SK-N-SH (cell line): ENCODE measurements at regions not wholly inside any gene's neighbourhood (a gene's known extent, or its start where the extent isn't known, plus 50 kb on each side); places are given as distances from the start of the nearest gene placed in this dataset.

ENCODE experiments used
- CTCF ChIA-PET: fragments of 300-600, 350-600 bp; formaldehyde crosslinking; extraction: SDS; loops from one replicate; lab custom pipeline; 2021; lab: Yijun Ruan, JAX
- POLR2A ChIA-PET: fragments of 350-600 bp; sonication (Branson Sonifier 250); formaldehyde crosslinking; extraction: SDS; loops from one replicate; lab custom pipeline; 2020; ENCODE audit warnings: antibody characterized with exemption, inconsistent platforms; lab: Yijun Ruan, JAX
- DNase-seq: peaks from one replicate; pipeline ENCODE4 v3.0.0; 2012
- H2AFZ ChIP-seq: fragments of 200-600 bp; sonication (generic); 2 replicates; pipeline ENCODE4 v1.8.1; 2016; ENCODE audit warnings: antibody characterized with exemption, mild to moderate bottlenecking, low read depth
- H3F3A ChIP-seq: fragments of 200-600 bp; sonication (generic); replicated peaks from 2 replicates; pipeline ENCODE3; 2016; ENCODE audit warnings: antibody characterized with exemption, mild to moderate bottlenecking; ENCODE audit not compliant: insufficient read depth
- H3K27ac ChIP-seq, 2 experiments: fragments of 200-500 bp in 1 of 2; fragments of 200-600 bp in 1 of 2; sonication (Bioruptor generic) in 1 of 2; sonication (generic), shearing (Covaris generic) in 1 of 2; 2 replicates each; pipeline versions ENCODE4 v1.5.1 to v1.6.1; 2014 to 2016; ENCODE audit warnings: low read depth in 2 of 2, inconsistent platforms in 1 of 2, low read length in 1 of 2, mild to moderate bottlenecking in 1 of 2, mixed read lengths in 1 of 2
- H3K27me3 ChIP-seq: fragments of 200-600 bp; sonication (generic), shearing (Covaris generic); 2 replicates; pipeline ENCODE4 v1.6.1; 2016; ENCODE audit warnings: mixed run types; ENCODE audit not compliant: insufficient read depth
- H3K36me3 ChIP-seq, 2 experiments: fragments of 200-500 bp in 1 of 2; fragments of 200-600 bp in 1 of 2; sonication (Bioruptor generic) in 1 of 2; sonication (generic) in 1 of 2; replicated peaks in 1 of 2; 2 replicates each; pipeline versions ENCODE3 to v1.5.1; 2014 to 2016; ENCODE audit warnings: low read length in 1 of 2, mild to moderate bottlenecking in 1 of 2; ENCODE audit not compliant: insufficient read depth in 2 of 2, control insufficient read depth in 1 of 2
- H3K4me1 ChIP-seq, 2 experiments: fragments of 200-500 bp in 1 of 2; fragments of 200-600 bp in 1 of 2; sonication (Bioruptor generic) in 1 of 2; sonication (generic), shearing (Covaris generic) in 1 of 2; 2 replicates each; pipeline versions ENCODE4 v1.5.1 to v1.6.1; 2014 to 2016; ENCODE audit warnings: low read depth in 1 of 2, low read length in 1 of 2, mixed run types in 1 of 2; ENCODE audit not compliant: insufficient read depth in 2 of 2, control insufficient read depth in 1 of 2
- H3K4me2 ChIP-seq: fragments of 200-600 bp; sonication (generic), shearing (Covaris generic); 2 replicates; pipeline ENCODE4 v1.6.1; 2017; ENCODE audit warnings: mixed run types
- H3K4me3 ChIP-seq, 2 experiments: fragments of 200-500 bp in 1 of 2; fragments of 200-600 bp in 1 of 2; sonication (Bioruptor generic) in 1 of 2; sonication (generic), shearing (Covaris generic) in 1 of 2; 2 replicates each; pipeline versions ENCODE4 v1.5.1 to v1.8.1; 2014 to 2016; ENCODE audit warnings: low read depth in 2 of 2, inconsistent platforms in 1 of 2, low read length in 1 of 2, mild to moderate bottlenecking in 1 of 2, mixed read lengths in 1 of 2, moderate library complexity in 1 of 2
- H3K79me2 ChIP-seq: fragments of 200-600 bp; sonication (generic); 2 replicates; pipeline ENCODE4 v1.8.1; 2017; ENCODE audit warnings: mild to moderate bottlenecking; ENCODE audit not compliant: insufficient read depth
- H3K9ac ChIP-seq: fragments of 200-600 bp; sonication (generic); 2 replicates; pipeline ENCODE4 v1.6.1; 2017; ENCODE audit warnings: mixed run types
- H3K9me2 ChIP-seq: fragments of 200-600 bp; sonication (generic); 2 replicates; pipeline ENCODE4 v1.6.1; 2017; ENCODE audit warnings: mixed run types
- H3K9me3 ChIP-seq: fragments of 200-600 bp; sonication (generic); 2 replicates; pipeline ENCODE4 v1.6.1; 2017; ENCODE audit warnings: mixed run types, mild to moderate bottlenecking, moderate library complexity
- H4K20me1 ChIP-seq: fragments of 200-600 bp; sonication (generic); 2 replicates; pipeline ENCODE4 v1.6.1; 2017; ENCODE audit warnings: mild to moderate bottlenecking, mixed run types; ENCODE audit not compliant: insufficient read depth
- EP300 ChIP-seq, 2 experiments: IDR thresholded peaks; 2 replicates each; pipeline versions ENCODE4 v1.4.0 to v1.6.1; 2012; ENCODE audit warnings: borderline replicate concordance in 1 of 2, low read depth in 1 of 2, low read length in 1 of 2
- EZH2phosphoT487 ChIP-seq: fragments of 200-600 bp; sonication (generic); IDR thresholded peaks from 2 replicates; pipeline ENCODE4 v1.6.1; 2017; ENCODE audit warnings: low read depth, mixed run types, mild to moderate bottlenecking, antibody characterized with exemption, moderate library complexity, borderline replicate concordance
- FOXJ3 ChIP-seq: sonication (generic); formaldehyde crosslinking; IDR thresholded peaks from 2 replicates; pipeline ENCODE4 v1.5.1; 2020; ENCODE audit warnings: mild to moderate bottlenecking, missing genetic modification reagents
- FOXM1 ChIP-seq: IDR thresholded peaks from 2 replicates; pipeline ENCODE4 v1.4.0; 2012; ENCODE audit warnings: low read depth, mild to moderate bottlenecking
- GABPA ChIP-seq: IDR thresholded peaks from 2 replicates; pipeline ENCODE4 v1.4.0; 2012; ENCODE audit warnings: low read depth, mild to moderate bottlenecking
- GATA2 ChIP-seq: sonication (generic); formaldehyde crosslinking; IDR thresholded peaks from 2 replicates; pipeline ENCODE4 v1.5.0; 2020; ENCODE audit warnings: mild to moderate bottlenecking, missing genetic modification reagents
- NFIC ChIP-seq: IDR thresholded peaks from 2 replicates; pipeline ENCODE4 v1.4.0; 2012; ENCODE audit warnings: borderline replicate concordance
- RAD21 ChIP-seq: IDR thresholded peaks from 2 replicates; pipeline ENCODE4 v1.6.1; 2012; ENCODE audit warnings: mild to moderate bottlenecking, low read length
- RXRA ChIP-seq: IDR thresholded peaks from 2 replicates; pipeline ENCODE4 v1.4.0; 2012; ENCODE audit warnings: low read depth, mild to moderate bottlenecking, borderline replicate concordance
- SMC3 ChIP-seq: IDR thresholded peaks from 2 replicates; pipeline ENCODE4 v1.6.1; 2012; ENCODE audit warnings: low read depth, low read length, improper control_type of control experiment
- TCF12 ChIP-seq: IDR thresholded peaks from 2 replicates; pipeline ENCODE4 v1.4.0; 2012
- TEAD4 ChIP-seq: IDR thresholded peaks from 2 replicates; pipeline ENCODE4 v1.4.0; 2012; ENCODE audit warnings: mild to moderate bottlenecking, borderline replicate concordance; ENCODE audit not compliant: insufficient read depth
- YY1 ChIP-seq: IDR thresholded peaks from 2 replicates; pipeline ENCODE4 v1.4.0; 2012; ENCODE audit warnings: low read depth, mild to moderate bottlenecking
- WGBS: methylation state at CpG from one replicate; pipeline ENCODE4 v1.1.6; 2017; ENCODE audit warnings: low lambda C conversion rate; 5-methylcytosine and 5-hydroxymethylcytosine counted together
- TF ChIP-seq, protein P1 (sequence below): IDR thresholded peaks from 2 replicates; pipeline ENCODE4 v1.4.0; 2012; ENCODE audit warnings: low read depth
- TF ChIP-seq, protein P2 (sequence below): IDR thresholded peaks from 2 replicates; pipeline ENCODE4 v1.6.1; 2012; ENCODE audit warnings: mild to moderate bottlenecking, low read depth, low read length, moderate library complexity
- TF ChIP-seq, protein P3 (sequence below): IDR thresholded peaks from 2 replicates; pipeline ENCODE4; 2012
- TF ChIP-seq, protein P4 (sequence below): fragments of 150-350 bp; IDR thresholded peaks from 2 replicates; pipeline ENCODE4 v1.6.1; 2016; ENCODE audit warnings: mild to moderate bottlenecking, low read depth, low read length

DNA sequence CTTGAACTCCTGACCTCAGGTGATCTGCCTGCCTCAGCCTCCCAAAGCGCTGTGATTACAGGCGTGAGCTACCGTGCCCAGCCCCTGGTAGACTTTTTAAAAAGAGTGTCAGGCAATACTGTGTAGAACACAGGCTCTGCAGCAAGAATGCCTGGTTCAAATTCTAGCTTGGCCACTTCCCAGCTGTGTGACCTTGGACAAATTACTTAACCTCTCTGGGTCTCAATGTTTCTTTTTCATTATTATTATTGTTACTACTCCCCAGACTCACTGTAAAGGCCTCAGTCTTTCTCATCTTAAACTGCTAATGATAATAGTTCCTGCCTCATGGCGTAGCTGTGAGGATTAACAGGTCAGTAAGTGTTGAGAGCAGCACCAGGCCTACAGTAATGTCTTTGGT lies 114.3 kb downstream of the LITAF start:
- H3K79me2 ChIP-seq = no peaks in the 10 kb centered on the region
- CTCF ChIA-PET = interaction anchor here (1.2 kb wide), 1 partner anchor 12 kb away, joined by 3 read pairs; no protein-coding TSS in a partner anchor
- no peaks in the 10 kb centered on the region for H3K9me3 ChIP-seq
- 72% methylated on average over 4 of the region's 4 CpGs for WGBS
- DNase-seq = no peak
- H3K4me1 ChIP-seq = no peaks in the 10 kb centered on the region; a peak in 1 of 4 replicates
- no peak overlapping the region for H3K9ac ChIP-seq
- no peaks in the 10 kb centered on the region for H3K36me3 ChIP-seq
- H3K4me2 ChIP-seq = no peak overlapping the region
- TF ChIP-seq EP300 (IDR thresholded peaks at IDR 0.05; ENCODE audit: borderline replicate concordance in 1 of 2, low read depth in 1 of 2, low read length in 1 of 2) = no peak
- TF ChIP-seq YY1 = no peak
- TF ChIP-seq RXRA = no peak
- no peak for TF ChIP-seq GABPA
- no peak for TF ChIP-seq FOXJ3 (CRISPR knock-in tag)
- TF ChIP-seq EZH2phosphoT487 = no peak
- TF ChIP-seq, protein P1, sequence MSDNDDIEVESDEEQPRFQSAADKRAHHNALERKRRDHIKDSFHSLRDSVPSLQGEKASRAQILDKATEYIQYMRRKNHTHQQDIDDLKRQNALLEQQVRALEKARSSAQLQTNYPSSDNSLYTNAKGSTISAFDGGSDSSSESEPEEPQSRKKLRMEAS = no peak
- TF ChIP-seq TCF12 = no peak
- no peak for TF ChIP-seq NFIC
- TF ChIP-seq, protein P2, sequence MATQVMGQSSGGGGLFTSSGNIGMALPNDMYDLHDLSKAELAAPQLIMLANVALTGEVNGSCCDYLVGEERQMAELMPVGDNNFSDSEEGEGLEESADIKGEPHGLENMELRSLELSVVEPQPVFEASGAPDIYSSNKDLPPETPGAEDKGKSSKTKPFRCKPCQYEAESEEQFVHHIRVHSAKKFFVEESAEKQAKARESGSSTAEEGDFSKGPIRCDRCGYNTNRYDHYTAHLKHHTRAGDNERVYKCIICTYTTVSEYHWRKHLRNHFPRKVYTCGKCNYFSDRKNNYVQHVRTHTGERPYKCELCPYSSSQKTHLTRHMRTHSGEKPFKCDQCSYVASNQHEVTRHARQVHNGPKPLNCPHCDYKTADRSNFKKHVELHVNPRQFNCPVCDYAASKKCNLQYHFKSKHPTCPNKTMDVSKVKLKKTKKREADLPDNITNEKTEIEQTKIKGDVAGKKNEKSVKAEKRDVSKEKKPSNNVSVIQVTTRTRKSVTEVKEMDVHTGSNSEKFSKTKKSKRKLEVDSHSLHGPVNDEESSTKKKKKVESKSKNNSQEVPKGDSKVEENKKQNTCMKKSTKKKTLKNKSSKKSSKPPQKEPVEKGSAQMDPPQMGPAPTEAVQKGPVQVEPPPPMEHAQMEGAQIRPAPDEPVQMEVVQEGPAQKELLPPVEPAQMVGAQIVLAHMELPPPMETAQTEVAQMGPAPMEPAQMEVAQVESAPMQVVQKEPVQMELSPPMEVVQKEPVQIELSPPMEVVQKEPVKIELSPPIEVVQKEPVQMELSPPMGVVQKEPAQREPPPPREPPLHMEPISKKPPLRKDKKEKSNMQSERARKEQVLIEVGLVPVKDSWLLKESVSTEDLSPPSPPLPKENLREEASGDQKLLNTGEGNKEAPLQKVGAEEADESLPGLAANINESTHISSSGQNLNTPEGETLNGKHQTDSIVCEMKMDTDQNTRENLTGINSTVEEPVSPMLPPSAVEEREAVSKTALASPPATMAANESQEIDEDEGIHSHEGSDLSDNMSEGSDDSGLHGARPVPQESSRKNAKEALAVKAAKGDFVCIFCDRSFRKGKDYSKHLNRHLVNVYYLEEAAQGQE = no peak
- no peak for TF ChIP-seq RAD21
- TF ChIP-seq SMC3 = no peak
- TF ChIP-seq, protein P3, sequence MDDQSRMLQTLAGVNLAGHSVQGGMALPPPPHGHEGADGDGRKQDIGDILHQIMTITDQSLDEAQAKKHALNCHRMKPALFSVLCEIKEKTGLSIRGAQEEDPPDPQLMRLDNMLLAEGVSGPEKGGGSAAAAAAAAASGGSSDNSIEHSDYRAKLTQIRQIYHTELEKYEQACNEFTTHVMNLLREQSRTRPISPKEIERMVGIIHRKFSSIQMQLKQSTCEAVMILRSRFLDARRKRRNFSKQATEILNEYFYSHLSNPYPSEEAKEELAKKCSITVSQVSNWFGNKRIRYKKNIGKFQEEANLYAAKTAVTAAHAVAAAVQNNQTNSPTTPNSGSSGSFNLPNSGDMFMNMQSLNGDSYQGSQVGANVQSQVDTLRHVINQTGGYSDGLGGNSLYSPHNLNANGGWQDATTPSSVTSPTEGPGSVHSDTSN = no peak
- no peak for TF ChIP-seq FOXM1
- TF ChIP-seq TEAD4 = no peak
- TF ChIP-seq, protein P4, sequence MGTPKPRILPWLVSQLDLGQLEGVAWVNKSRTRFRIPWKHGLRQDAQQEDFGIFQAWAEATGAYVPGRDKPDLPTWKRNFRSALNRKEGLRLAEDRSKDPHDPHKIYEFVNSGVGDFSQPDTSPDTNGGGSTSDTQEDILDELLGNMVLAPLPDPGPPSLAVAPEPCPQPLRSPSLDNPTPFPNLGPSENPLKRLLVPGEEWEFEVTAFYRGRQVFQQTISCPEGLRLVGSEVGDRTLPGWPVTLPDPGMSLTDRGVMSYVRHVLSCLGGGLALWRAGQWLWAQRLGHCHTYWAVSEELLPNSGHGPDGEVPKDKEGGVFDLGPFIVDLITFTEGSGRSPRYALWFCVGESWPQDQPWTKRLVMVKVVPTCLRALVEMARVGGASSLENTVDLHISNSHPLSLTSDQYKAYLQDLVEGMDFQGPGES = no peak
- no peak for TF ChIP-seq GATA2 (CRISPR knock-in tag)
- no peaks in the 10 kb centered on the region for H3K9me2 ChIP-seq
- POLR2A ChIA-PET = no interaction called here
- H4K20me1 ChIP-seq = no peaks in the 10 kb centered on the region
- no peak overlapping the region for H2AFZ ChIP-seq
- no peaks in the 10 kb centered on the region for H3K27me3 ChIP-seq
- H3K27ac ChIP-seq = no peak overlapping the region
- no peaks in the 10 kb centered on the region for H3F3A ChIP-seq
- no peak overlapping the region for H3K4me3 ChIP-seq
